GM12878 (cell line): ENCODE measurements at regions not wholly inside any gene's neighbourhood (a gene's known extent, or its start where the extent isn't known, plus 50 kb on each side); places are given as distances from the start of the nearest gene placed in this dataset.

Experiments
- GABPA ChIP-seq: IDR thresholded peaks from 2 replicates; pipeline ENCODE4 v1.6.1; 2014; ENCODE audit warnings: antibody characterized with exemption, low read depth, mild to moderate bottlenecking, inconsistent platforms
- NFIC ChIP-seq: IDR thresholded peaks from 2 replicates; pipeline ENCODE4 v1.6.1; 2012; ENCODE audit warnings: low read depth, mild to moderate bottlenecking, inconsistent platforms, low read length, moderate library complexity
- POLR2A ChIP-seq: IDR thresholded peaks from 2 replicates; pipeline ENCODE4 v1.6.1; 2011; ENCODE audit warnings: low read depth, mild to moderate bottlenecking, low read length
- POLR2AphosphoS5 ChIP-seq: IDR thresholded peaks from 2 replicates; pipeline ENCODE4 v1.6.1; 2011; ENCODE audit warnings: mild to moderate bottlenecking, low read length, inconsistent platforms
- ZNF622 ChIP-seq: fragments of 450-650 bp; IDR thresholded peaks from 2 replicates; pipeline ENCODE4 v1.6.1; 2017; ENCODE audit warnings: mild to moderate bottlenecking, inconsistent platforms
- ZSCAN29 ChIP-seq: fragments of 450-650 bp; IDR thresholded peaks from 2 replicates; pipeline ENCODE4 v1.6.1; 2017; ENCODE audit warnings: mild to moderate bottlenecking, moderate library complexity
- TF ChIP-seq, protein P1 (sequence below): IDR thresholded peaks from 2 replicates; pipeline ENCODE4 v1.6.1; 2012; ENCODE audit warnings: low read length, inconsistent platforms
- TF ChIP-seq, protein P2 (sequence below), 3 experiments: IDR thresholded peaks in 2 of 3; conservative IDR thresholded peaks in 1 of 3; 2 replicates each; pipeline ENCODE4 v1.5.1; 2011; ENCODE audit warnings: low read depth in 3 of 3, low read length in 3 of 3, mild to moderate bottlenecking in 3 of 3, control low read depth in 2 of 3, moderate library complexity in 2 of 3, inconsistent platforms in 1 of 3, mixed read lengths in 1 of 3; ENCODE audit not compliant: control insufficient read depth in 2 of 3, insufficient read depth in 1 of 3; ENCODE audit errors: extremely low read depth in 1 of 3
- TF ChIP-seq, protein P3 (sequence below): IDR thresholded peaks from 2 replicates; pipeline ENCODE4 v1.6.1; 2011; ENCODE audit warnings: borderline replicate concordance, low read depth, mild to moderate bottlenecking, moderate library complexity, mixed read lengths, low read length; ENCODE audit not compliant: insufficient read depth; ENCODE audit errors: extremely low read length
- TF ChIP-seq, protein P4 (sequence below): fragments of 450-650 bp; IDR thresholded peaks from 2 replicates; pipeline ENCODE4 v1.6.1; 2017; ENCODE audit warnings: mild to moderate bottlenecking, moderate library complexity

DNA sequence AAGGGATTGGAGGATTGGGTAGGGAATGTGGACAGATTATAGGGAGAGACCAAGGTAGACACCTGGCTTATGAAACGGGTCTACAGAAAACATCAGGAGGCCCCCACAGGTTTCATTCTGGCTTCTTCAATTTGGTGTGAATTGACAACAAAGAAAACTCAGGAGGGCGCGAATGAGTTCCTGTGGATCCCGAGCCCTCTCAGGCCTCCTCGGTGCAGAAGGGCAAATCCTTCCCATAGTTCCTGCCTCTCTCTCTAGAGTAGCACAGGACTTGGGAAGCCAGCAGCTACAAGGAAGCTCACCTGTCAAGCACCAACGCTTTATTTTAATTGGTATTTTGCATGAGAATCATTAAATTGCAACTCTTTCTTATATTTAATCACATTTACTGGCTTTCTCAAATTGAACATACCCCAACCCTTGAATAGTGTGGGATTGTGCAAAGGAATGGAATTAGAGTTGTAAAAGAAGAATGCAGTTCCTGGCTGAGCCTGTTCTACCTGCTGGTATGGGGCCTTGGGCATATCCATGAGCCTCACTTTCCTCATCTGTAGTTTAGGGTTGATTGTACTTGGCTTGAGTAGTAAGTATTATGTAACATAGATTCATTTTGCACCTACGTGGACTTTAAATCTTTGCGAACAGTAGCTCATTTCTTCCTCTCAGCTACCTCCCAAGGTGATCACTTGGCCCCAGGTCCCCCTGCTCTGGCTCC, 56.4 kb upstream of the PHACTR2 start:
- no peak for TF ChIP-seq NFIC
- TF ChIP-seq ZSCAN29: no peak
- TF ChIP-seq POLR2A: no peak
- TF ChIP-seq, protein P1, sequence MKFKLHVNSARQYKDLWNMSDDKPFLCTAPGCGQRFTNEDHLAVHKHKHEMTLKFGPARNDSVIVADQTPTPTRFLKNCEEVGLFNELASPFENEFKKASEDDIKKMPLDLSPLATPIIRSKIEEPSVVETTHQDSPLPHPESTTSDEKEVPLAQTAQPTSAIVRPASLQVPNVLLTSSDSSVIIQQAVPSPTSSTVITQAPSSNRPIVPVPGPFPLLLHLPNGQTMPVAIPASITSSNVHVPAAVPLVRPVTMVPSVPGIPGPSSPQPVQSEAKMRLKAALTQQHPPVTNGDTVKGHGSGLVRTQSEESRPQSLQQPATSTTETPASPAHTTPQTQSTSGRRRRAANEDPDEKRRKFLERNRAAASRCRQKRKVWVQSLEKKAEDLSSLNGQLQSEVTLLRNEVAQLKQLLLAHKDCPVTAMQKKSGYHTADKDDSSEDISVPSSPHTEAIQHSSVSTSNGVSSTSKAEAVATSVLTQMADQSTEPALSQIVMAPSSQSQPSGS: no peak
- TF ChIP-seq, protein P2, sequence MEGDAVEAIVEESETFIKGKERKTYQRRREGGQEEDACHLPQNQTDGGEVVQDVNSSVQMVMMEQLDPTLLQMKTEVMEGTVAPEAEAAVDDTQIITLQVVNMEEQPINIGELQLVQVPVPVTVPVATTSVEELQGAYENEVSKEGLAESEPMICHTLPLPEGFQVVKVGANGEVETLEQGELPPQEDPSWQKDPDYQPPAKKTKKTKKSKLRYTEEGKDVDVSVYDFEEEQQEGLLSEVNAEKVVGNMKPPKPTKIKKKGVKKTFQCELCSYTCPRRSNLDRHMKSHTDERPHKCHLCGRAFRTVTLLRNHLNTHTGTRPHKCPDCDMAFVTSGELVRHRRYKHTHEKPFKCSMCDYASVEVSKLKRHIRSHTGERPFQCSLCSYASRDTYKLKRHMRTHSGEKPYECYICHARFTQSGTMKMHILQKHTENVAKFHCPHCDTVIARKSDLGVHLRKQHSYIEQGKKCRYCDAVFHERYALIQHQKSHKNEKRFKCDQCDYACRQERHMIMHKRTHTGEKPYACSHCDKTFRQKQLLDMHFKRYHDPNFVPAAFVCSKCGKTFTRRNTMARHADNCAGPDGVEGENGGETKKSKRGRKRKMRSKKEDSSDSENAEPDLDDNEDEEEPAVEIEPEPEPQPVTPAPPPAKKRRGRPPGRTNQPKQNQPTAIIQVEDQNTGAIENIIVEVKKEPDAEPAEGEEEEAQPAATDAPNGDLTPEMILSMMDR (IDR thresholded peaks at IDR 0.05 in 2 of 3, conservative IDR thresholded peaks at IDR 0.05 in 1 of 3; ENCODE audit: control insufficient read depth in 2 of 3, extremely low read depth in 1 of 3, insufficient read depth in 1 of 3, low read depth in 3 of 3, low read length in 3 of 3): no peak
- TF ChIP-seq, protein P3, sequence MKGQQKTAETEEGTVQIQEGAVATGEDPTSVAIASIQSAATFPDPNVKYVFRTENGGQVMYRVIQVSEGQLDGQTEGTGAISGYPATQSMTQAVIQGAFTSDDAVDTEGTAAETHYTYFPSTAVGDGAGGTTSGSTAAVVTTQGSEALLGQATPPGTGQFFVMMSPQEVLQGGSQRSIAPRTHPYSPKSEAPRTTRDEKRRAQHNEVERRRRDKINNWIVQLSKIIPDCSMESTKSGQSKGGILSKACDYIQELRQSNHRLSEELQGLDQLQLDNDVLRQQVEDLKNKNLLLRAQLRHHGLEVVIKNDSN: no peak
- TF ChIP-seq POLR2AphosphoS5: no peak
- no peak for TF ChIP-seq GABPA
- TF ChIP-seq ZNF622: no peak
- TF ChIP-seq, protein P4, sequence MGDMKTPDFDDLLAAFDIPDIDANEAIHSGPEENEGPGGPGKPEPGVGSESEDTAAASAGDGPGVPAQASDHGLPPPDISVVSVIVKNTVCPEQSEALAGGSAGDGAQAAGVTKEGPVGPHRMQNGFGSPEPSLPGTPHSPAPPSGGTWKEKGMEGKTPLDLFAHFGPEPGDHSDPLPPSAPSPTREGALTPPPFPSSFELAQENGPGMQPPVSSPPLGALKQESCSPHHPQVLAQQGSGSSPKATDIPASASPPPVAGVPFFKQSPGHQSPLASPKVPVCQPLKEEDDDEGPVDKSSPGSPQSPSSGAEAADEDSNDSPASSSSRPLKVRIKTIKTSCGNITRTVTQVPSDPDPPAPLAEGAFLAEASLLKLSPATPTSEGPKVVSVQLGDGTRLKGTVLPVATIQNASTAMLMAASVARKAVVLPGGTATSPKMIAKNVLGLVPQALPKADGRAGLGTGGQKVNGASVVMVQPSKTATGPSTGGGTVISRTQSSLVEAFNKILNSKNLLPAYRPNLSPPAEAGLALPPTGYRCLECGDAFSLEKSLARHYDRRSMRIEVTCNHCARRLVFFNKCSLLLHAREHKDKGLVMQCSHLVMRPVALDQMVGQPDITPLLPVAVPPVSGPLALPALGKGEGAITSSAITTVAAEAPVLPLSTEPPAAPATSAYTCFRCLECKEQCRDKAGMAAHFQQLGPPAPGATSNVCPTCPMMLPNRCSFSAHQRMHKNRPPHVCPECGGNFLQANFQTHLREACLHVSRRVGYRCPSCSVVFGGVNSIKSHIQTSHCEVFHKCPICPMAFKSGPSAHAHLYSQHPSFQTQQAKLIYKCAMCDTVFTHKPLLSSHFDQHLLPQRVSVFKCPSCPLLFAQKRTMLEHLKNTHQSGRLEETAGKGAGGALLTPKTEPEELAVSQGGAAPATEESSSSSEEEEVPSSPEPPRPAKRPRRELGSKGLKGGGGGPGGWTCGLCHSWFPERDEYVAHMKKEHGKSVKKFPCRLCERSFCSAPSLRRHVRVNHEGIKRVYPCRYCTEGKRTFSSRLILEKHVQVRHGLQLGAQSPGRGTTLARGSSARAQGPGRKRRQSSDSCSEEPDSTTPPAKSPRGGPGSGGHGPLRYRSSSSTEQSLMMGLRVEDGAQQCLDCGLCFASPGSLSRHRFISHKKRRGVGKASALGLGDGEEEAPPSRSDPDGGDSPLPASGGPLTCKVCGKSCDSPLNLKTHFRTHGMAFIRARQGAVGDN: no peak
